ENCODE measurements at regions not wholly inside any gene's neighbourhood (a gene's known extent, or its start where the extent isn't known, plus 50 kb on each side); places are given as distances from the start of the nearest gene placed in this dataset.

- TF ChIP-seq CTCF (IDR thresholded peaks at IDR 0.05) (no peak), REST (IDR thresholded peaks at IDR 0.05) (no peak), USF2 (IDR thresholded peaks at IDR 0.05) (no peak)
These were observed 1536.8 kb downstream of the KCNT2 start for GRCh38 chr1:195071461-195071860.

Data from A549 (cell line).